B cell (primary cell): ENCODE measurements at regions not wholly inside any gene's neighbourhood (a gene's known extent, or its start where the extent isn't known, plus 50 kb on each side); places are given as distances from the start of the nearest gene placed in this dataset.

Experiments used
- ATAC-seq: fragments of 200-7000 bp; cut with Tn5 transposase; one replicate; pipeline ENCODE4 v1.10.0; 2021; ENCODE audit warnings: low read depth, mild to moderate bottlenecking, moderate number of reproducible peaks, moderate library complexity
- CTCF ChIA-PET: fragments of 350-600 bp; sonication (Branson Sonifier 250); formaldehyde crosslinking; loops from one replicate; lab custom pipeline; 2021; ENCODE audit warnings: antibody characterized with exemption, inconsistent platforms; lab: Charles Lee
- POLR2A ChIA-PET: fragments of 350-600 bp; sonication (Branson Sonifier 250); formaldehyde crosslinking; loops from one replicate; lab custom pipeline; 2021; ENCODE audit warnings: antibody characterized with exemption; lab: Charles Lee
- DNase-seq: peaks from one replicate; pipeline ENCODE4 v3.0.0; 2013
- H2AFZ ChIP-seq: 2 replicates; pipeline ENCODE4 v1.6.1; 2012; ENCODE audit warnings: mild to moderate bottlenecking, low read depth, low read length; ENCODE audit not compliant: insufficient read depth, poor library complexity, severe bottlenecking
- H3K27ac ChIP-seq, 2 donors: 1 replicate in 1 of 2; 2 replicates in 1 of 2; pipeline ENCODE4 v1.5.1; 2012 to 2013; ENCODE audit warnings: low read length in 2 of 2, mild to moderate bottlenecking in 2 of 2, moderate library complexity in 1 of 2
- H3K27me3 ChIP-seq, 4 experiments: fragments of 200-600 bp in 1 of 4; sonication (generic) in 1 of 4; replicated peaks in 1 of 4; 1 replicate in 2 of 4; 2 replicates in 2 of 4; pipeline versions ENCODE4 v1.6.1 to v1.7.0; 2013 to 2016; ENCODE audit warnings: low read length in 3 of 4, mild to moderate bottlenecking in 2 of 4, mixed read lengths in 1 of 4, moderate library complexity in 1 of 4; ENCODE audit not compliant: insufficient read depth in 4 of 4, control insufficient read depth in 3 of 4; ENCODE audit errors: control extremely low read depth in 1 of 4
- H3K36me3 ChIP-seq, 2 experiments: replicated peaks in 1 of 2; 1 replicate in 1 of 2; 2 replicates in 1 of 2; pipeline versions ENCODE4 v1.6.1 to v1.7.1; 2013; ENCODE audit warnings: low read length in 1 of 2; ENCODE audit not compliant: insufficient read depth in 2 of 2, control insufficient read depth in 1 of 2; ENCODE audit errors: control extremely low read depth in 1 of 2, extremely low read depth in 1 of 2
- H3K4me1 ChIP-seq, 2 donors: fragments of 200-600 bp in 1 of 2; sonication (generic) in 1 of 2; 1 replicate in 1 of 2; 2 replicates in 1 of 2; pipeline versions ENCODE4 v1.5.1 to v1.6.1; 2013 to 2017; ENCODE audit warnings: low read length in 2 of 2; ENCODE audit not compliant: control insufficient read depth in 2 of 2, insufficient read depth in 2 of 2
- H3K4me2 ChIP-seq: replicated peaks from 2 replicates; pipeline ENCODE3; 2012; ENCODE audit warnings: mild to moderate bottlenecking, low read depth, low read length; ENCODE audit not compliant: poor library complexity, severe bottlenecking
- H3K4me3 ChIP-seq, 5 experiments: fragments of 200-600 bp in 1 of 5; sonication (generic) in 1 of 5; 1 replicate in 3 of 5; 2 replicates in 2 of 5; pipeline versions ENCODE4 v1.5.1 to v1.7.0; 2011 to 2016; ENCODE audit warnings: low read length in 4 of 5, mild to moderate bottlenecking in 4 of 5, low read depth in 2 of 5, control low read depth in 1 of 5, moderate library complexity in 1 of 5; ENCODE audit not compliant: insufficient read depth in 1 of 5; ENCODE audit errors: control extremely low read depth in 1 of 5, extremely low read depth in 1 of 5
- H3K79me2 ChIP-seq: fragments of 200-600 bp; sonication (generic); one replicate; pipeline ENCODE4 v1.6.0; 2016; ENCODE audit warnings: low read length; ENCODE audit not compliant: control insufficient read depth, insufficient read depth
- H3K9ac ChIP-seq: fragments of 200-600 bp; sonication (generic); 2 replicates; pipeline ENCODE4 v1.6.1; 2017; ENCODE audit warnings: mild to moderate bottlenecking, low read length, moderate library complexity
- H3K9me3 ChIP-seq, 3 donors: one replicate each; pipeline versions ENCODE4 v1.6.1 to v1.7.1; 2013; ENCODE audit warnings: low read length in 2 of 3; ENCODE audit not compliant: control insufficient read depth in 2 of 3, insufficient read depth in 1 of 3; ENCODE audit errors: control extremely low read depth in 1 of 3
- H4K20me1 ChIP-seq: 2 replicates; pipeline ENCODE4 v1.6.0; 2012; ENCODE audit warnings: mild to moderate bottlenecking, low read length; ENCODE audit not compliant: insufficient read depth, control insufficient read depth, poor library complexity, severe bottlenecking
- H3K27ac Mint-ChIP-seq: one replicate; pipeline ENCODE4 v1.8.0; 2021; ENCODE audit warnings: mixed read lengths
- H3K27me3 Mint-ChIP-seq: one replicate; pipeline ENCODE4 v1.8.0; 2021; ENCODE audit warnings: mixed read lengths
- H3K4me1 Mint-ChIP-seq: one replicate; pipeline ENCODE4 v1.8.0; 2021; ENCODE audit warnings: mixed read lengths
- H3K4me3 Mint-ChIP-seq: one replicate; pipeline ENCODE4 v1.8.0; 2021; ENCODE audit warnings: mixed read lengths
- H3K9me3 Mint-ChIP-seq: one replicate; pipeline ENCODE4 v1.8.0; 2022; ENCODE audit warnings: mixed read lengths; ENCODE audit not compliant: insufficient read depth
- EZH2 ChIP-seq: IDR thresholded peaks from 2 replicates; pipeline ENCODE4 v1.6.1; 2012; ENCODE audit warnings: borderline replicate concordance, low read depth, mild to moderate bottlenecking, moderate library complexity, low read length; ENCODE audit not compliant: insufficient read depth, poor library complexity, severe bottlenecking
- WGBS: methylation state at CpG from one replicate; pipeline ENCODE4 v1.1.5; 2013; ENCODE audit warnings: missing lambda C conversion rate; ENCODE audit not compliant: insufficient coverage; 5-methylcytosine and 5-hydroxymethylcytosine counted together
- intact Hi-C: fragments of 100-400 bp; cut with micrococcal nuclease; formaldehyde crosslinking; loops from one replicate; pipeline ENCODE4 v1.10.0; 2022
- TF ChIP-seq, protein P1 (sequence below): fragments of 200-600 bp; IDR thresholded peaks from one replicate; pipeline ENCODE4 v1.8.0; 2022; ENCODE audit warnings: antibody characterized with exemption, mild to moderate bottlenecking

DNA sequence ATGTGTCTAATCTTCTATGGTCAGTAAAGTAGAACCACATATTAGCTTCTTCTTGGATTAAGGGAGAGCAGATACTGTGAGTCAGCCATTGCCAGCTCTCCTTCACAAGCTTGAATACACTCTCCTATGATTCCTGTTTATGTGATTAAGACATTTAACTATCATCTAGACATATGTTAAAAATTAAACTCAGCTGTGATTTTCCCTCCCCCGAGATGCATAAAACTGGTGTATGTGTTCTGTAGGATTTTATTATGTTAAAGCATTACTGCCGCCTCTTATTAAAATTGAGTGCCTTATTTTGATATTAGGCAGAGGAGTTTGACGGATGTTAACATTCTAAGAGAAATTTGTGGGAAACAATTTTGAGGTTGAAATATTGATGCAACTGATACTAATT is 114.6 kb downstream of the ACTBL2 start:
- Histone ChIP-seq H3K9me3 (no peaks in the 10 kb centered on the region), H4K20me1 (no peaks in the 10 kb centered on the region), H3K4me1 (no peaks in the 10 kb centered on the region), H3K9ac (no peak overlapping the region), H3K27me3 (no peaks in the 10 kb centered on the region), H3K36me3 (no peaks in the 10 kb centered on the region), H3K4me3 (no peak overlapping the region), H2AFZ (no peak overlapping the region), H3K4me2 (no peak overlapping the region), H3K27ac (no peak overlapping the region), H3K79me2 (no peaks in the 10 kb centered on the region)
- POLR2A ChIA-PET, result no interaction called here
- Mint-ChIP-seq H3K27me3 (peaks cover 1% of the 10 kb centered on the region), H3K4me3 (no peak overlapping the region), H3K4me1 (no peaks in the 10 kb centered on the region), H3K9me3 (no peaks in the 10 kb centered on the region), H3K27ac (no peak overlapping the region)
- intact Hi-C loops, result no loop called here
- TF ChIP-seq, protein P1, sequence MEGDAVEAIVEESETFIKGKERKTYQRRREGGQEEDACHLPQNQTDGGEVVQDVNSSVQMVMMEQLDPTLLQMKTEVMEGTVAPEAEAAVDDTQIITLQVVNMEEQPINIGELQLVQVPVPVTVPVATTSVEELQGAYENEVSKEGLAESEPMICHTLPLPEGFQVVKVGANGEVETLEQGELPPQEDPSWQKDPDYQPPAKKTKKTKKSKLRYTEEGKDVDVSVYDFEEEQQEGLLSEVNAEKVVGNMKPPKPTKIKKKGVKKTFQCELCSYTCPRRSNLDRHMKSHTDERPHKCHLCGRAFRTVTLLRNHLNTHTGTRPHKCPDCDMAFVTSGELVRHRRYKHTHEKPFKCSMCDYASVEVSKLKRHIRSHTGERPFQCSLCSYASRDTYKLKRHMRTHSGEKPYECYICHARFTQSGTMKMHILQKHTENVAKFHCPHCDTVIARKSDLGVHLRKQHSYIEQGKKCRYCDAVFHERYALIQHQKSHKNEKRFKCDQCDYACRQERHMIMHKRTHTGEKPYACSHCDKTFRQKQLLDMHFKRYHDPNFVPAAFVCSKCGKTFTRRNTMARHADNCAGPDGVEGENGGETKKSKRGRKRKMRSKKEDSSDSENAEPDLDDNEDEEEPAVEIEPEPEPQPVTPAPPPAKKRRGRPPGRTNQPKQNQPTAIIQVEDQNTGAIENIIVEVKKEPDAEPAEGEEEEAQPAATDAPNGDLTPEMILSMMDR, result no peak
- no peak for TF ChIP-seq EZH2
- CTCF ChIA-PET, result no interaction called here
- DNase-seq, result no peak
- no peak for ATAC-seq
- no CpG with 5 or more reads among the region's 3 CpGs for WGBS

GRCh38 chr5:57366744-57367143 is 115.9 kb downstream of the ACTBL2 start:
- Mint-ChIP-seq H3K27ac (no peak overlapping the region), H3K9me3 (no peaks in the 10 kb centered on the region), H3K4me1 (no peaks in the 10 kb centered on the region), H3K27me3 (no peaks in the 10 kb centered on the region), H3K4me3 (no peak overlapping the region)
- Histone ChIP-seq H3K79me2 (no peaks in the 10 kb centered on the region), H3K4me2 (no peak overlapping the region), H3K27me3 (no peaks in the 10 kb centered on the region), H4K20me1 (no peaks in the 10 kb centered on the region), H3K9me3 (no peaks in the 10 kb centered on the region), H3K4me3 (no peak overlapping the region), H3K9ac (no peak overlapping the region), H3K4me1 (no peaks in the 10 kb centered on the region), H3K36me3 (no peaks in the 10 kb centered on the region), H2AFZ (no peak overlapping the region), H3K27ac (no peak overlapping the region)
- DNase-seq (no peak), ATAC-seq (no peak)
- intact Hi-C loops, result no loop called here
- ChIA-PET POLR2A (no interaction called here), CTCF (no interaction called here)
- no CpG with 5 or more reads among the region's 1 CpG for WGBS
- no peak for TF ChIP-seq EZH2
- TF ChIP-seq, protein P1, result no peak
